GM18909 (cell line): ENCODE measurements at regions not wholly inside any gene's neighbourhood (a gene's known extent, or its start where the extent isn't known, plus 50 kb on each side); places are given as distances from the start of the nearest gene placed in this dataset.

ENCODE experiments used
- ATAC-seq: cut with Tn5 transposase; IDR thresholded peaks from one replicate; pipeline ENCODE4 v1.9.1; 2021; ENCODE audit warnings: mild to moderate bottlenecking; ENCODE audit not compliant: unreplicated experiment, poor library complexity

GRCh38 chr1:23639460-23640095, 52.0 kb upstream of the RPL11 start:
- ATAC-seq, result no peak

DNA sequence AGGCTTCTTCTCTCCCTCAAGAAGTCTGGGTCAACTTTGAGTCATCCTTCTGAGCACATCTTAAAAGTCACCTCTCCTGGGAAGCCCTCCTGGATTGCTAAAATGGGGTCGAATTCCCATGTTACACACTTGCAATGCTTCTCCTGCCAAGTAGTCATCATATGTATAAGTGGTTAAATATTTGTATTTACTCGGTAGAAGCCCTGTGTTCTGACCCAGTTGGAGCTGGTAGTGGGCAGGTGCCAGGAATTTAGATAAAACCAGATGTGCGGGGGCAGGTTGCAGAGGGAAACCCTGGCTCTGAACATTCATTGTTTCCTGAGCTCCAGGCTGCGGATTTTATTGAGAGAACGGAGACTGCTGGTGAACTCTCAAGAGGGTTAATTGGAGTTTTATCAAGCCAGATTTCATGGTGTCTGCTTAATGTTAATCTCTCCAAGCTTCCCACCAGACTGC, 52.8 kb upstream of the RPL11 start:
- no peak for ATAC-seq

- ATAC-seq, result no peak
Observed at GRCh38 chr1:23638188-23638619, 53.4 kb upstream of the RPL11 start.

- ATAC-seq, result no peak
Observed at GRCh38 chr1:23636009-23636408, 55.6 kb upstream of the RPL11 start.

GRCh38 chr1:23634840-23635651, 56.6 kb upstream of the RPL11 start:
- no peak for ATAC-seq

GRCh38 chr1:23634518-23634839, 57.1 kb upstream of the RPL11 start:
- ATAC-seq, result no peak

DNA sequence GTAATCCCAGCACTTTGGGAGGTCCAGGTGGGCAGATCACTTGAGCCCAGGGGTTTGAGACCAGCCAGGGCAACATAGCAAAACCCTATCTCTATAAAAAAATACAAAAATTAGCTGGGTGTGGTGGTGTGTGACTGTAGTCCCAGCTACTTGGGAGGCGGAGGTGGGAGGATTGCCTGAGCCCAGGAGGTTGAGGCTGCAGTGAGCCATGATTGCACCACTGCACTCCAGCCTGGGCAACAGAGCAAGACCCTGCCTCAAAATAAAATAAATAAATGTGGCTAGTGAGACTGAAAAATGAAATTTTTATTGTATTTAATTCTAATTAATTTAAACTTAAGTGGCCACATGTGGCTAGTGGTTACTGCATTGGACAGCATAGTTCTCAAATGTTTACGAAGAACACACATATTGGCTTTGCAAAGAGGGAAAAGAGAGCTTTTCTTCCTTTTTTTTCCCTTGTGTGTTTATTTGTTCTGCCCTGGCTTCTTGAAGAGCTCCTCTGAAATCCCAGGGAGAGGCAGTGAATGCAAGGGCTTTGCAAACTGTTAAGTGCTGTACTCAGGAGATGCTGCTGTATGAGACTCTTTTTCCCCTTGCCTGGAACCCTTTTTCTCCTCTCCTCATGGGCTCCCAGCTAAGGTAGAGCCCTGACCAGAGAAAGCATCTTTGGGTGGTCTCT, 59.0 kb upstream of the RPL11 start:
- ATAC-seq, result no peak

- no peak for ATAC-seq
Observed at GRCh38 chr1:23629708-23630290, 61.8 kb upstream of the RPL11 start.

- no peak for ATAC-seq
Observed at GRCh38 chr1:23628951-23629387, 62.6 kb upstream of the RPL11 start.

DNA sequence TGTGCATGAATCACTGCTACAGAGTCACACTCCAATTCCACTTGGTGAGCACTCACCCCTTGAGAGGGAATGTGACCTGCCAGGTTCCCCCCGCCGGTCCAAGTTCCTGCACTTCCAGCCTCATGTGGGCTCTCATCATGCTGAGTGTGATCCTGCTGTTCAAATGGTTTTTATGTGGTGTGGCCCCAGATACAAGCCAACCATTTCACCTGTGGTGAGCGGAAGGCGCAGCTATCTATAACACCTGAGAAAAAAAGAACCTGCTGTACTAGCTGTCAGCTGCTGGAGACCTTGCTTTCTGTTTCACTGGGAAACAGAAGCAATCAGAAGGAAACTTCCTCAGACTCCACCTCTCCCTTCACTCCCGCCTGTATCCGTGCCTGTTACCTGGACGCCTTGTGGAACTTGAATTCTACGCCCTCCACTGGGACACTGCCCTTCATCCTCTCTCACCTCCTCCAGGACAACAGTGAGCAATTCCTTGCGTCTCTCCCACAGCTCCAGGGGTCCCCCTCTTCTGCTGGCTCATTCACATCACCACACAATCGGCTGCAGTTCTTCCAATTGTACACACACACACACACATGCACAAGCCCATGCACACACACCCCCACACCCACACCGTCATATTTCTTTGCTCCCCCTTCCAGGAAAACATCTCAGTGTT, 64.4 kb upstream of the RPL11 start:
- no peak for ATAC-seq

- ATAC-seq, result no peak
Observed at GRCh38 chr1:23625929-23626535, 65.6 kb upstream of the RPL11 start.

DNA sequence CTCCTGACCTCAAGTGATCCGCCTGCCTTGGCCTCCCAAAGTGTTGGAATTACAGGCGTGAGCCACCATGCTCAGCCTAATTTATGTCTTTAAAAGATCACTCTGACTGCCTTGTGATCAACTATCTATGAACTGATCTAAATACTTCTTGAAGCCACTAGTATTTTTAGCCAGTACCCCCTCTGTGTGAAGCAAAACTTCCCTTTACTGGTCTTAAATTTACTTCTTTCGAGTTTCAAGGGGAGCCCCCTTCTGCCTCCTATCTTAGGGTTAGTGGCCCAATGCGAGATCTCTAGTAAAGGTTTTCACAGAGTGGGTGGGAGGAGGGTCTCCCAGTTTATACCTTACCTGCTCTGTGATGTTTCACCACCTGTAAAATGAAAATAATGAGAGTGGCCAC, 66.1 kb upstream of the RPL11 start:
- ATAC-seq, result no peak

- no peak for ATAC-seq
Observed at GRCh38 chr1:23624440-23624839, 65.1 kb upstream of the ID3 start.

DNA sequence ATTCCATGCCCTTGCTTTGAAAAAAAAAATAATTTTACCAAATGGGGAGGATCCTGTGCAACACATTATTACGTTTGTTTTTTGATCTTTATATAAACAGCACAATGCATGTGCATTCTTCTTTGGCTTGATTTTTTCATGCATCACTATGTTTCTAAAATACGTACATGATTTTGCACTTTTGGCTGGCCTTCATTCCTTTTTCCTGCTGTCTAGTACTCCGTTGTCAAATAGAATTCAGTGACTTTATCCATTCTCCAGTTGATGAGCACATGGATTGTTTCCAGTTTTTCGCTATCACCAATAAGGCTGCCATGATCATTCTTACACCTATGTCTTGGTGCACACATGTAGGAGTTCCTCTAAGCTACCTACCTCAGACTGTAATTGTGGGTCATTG, 63.0 kb upstream of the ID3 start:
- no peak for ATAC-seq

DNA sequence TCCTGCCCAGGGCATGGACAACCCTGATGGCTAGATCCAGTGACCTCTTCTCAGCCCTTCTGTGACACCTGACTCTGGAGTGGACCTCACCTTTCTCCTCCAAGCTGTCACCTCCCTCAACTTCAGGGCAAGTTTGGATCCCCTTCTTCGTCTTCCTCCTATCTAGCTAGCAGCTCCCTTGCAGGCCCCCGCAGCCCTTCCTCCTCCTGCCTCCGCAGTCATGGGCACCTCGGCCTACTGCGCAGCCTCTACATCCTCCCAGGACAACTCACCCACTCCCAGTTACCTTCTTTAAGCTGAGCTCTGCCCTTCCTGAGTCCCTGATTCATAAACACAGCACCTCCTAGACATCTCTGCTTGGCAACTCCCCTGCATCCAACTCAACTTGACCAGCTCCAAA, 61.3 kb upstream of the ID3 start:
- ATAC-seq, result no peak

DNA sequence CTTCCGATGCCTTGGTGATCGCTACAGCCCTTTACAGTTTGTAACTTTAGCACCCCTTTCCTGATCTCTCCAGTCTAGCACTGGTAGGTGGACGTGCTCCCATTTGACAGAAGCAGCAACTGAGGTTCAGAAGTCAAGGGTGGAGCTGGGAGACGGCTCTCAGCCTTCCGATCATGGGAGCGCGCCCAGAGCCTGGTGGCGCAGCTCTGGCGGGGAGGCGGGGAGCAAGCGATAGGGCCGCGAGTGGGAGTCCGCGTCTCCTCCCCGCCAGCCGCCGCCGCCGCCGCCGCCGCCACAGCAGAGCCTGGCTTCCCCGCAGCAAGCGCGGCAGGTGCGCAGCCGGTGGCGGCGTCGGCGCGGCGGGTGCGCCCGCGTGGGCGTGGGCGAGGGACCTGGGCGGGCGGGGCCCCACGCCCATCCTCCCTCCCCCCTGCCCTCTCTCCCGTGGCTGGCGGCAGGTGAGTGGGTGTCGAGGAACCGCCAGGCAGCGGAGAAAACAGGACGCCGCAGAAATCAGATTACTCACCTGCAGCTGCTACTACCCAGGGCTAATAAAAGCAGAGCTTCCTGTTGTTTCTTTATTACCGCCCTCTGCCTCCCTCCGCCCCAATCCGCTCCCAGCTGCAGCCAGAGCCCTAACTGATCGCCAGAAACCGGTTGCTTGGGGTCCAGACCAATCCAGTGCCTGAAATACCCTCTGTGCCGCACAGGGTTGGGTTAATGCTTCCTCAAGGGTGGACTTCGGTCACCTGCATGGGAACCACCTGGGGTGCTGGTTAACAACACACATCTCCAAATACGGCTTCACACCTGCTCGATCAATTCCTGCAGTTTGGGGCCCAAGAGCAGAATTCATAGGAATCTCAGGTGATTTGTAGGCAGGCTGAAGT, 60.2 kb upstream of the ID3 start:
- peak; percentile 69 for ATAC-seq

DNA sequence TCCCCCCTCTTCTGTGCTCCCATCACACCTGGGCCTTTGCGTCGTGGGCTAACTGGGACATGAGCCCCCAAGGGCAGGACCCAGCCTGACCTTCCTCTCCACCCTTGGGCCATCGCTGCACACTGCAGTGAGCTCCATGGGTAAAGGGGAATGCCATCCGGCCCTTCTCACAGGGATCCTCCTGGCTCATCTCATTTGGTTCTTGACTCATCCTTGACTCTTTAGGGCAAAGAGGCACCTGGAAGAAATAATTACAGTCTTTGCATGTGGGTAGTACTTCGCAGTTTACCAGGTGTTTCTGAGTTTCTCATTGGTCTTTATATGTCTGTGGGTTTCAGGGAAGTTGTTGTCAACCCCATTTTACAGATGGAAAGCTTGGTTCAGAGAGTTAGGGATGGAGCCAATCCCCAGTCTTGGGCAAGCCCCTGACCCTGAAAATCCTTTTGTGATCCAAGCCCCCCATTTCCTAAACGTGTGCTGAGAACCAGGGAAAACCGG, 59.3 kb upstream of the ID3 start:
- ATAC-seq, result no peak

GRCh38 chr1:23617084-23617521, 57.8 kb upstream of the ID3 start:
- no peak for ATAC-seq

DNA sequence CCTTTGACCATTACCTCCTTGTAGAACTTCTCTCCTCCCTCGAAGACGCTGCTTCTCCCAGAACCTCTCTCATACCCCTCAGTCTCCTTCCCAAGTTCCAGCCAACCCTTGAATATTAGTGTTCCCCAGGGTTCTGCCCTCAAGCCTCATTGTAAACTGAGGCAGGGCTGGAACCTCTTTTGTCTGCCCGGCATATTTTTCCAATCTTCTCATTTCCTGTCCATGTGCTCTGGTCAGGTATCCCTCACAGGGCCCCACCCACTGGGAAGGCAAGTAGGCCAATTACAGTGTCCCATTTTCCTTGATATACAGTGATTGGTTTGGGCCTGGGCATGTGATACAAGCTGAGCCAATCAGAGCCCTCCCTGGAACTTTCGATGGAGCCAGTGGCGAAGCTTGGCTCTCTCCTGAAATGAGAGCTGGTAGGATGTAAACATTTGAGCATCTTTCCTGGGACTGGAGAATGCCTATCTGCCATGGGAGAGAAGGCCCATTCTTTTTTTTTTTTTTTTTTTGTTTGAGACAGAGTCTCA, 57.1 kb upstream of the ID3 start:
- ATAC-seq, result no peak
